Mammary epithelial cell (primary cell): ENCODE measurements at regions not wholly inside any gene's neighbourhood (a gene's known extent, or its start where the extent isn't known, plus 50 kb on each side); places are given as distances from the start of the nearest gene placed in this dataset.

Experiments
- EZH2 ChIP-seq: IDR thresholded peaks from 2 replicates; pipeline ENCODE4 v1.6.1; 2012; ENCODE audit warnings: low read length, inconsistent platforms, borderline replicate concordance
- TF ChIP-seq, protein P1 (sequence below), 2 donors: IDR thresholded peaks in 1 of 2; conservative IDR thresholded peaks in 1 of 2; 2 replicates each; pipeline ENCODE4 v1.5.1; 2011 to 2012; ENCODE audit warnings: inconsistent platforms in 2 of 2, low read length in 2 of 2, mild to moderate bottlenecking in 2 of 2, control low read depth in 1 of 2, low read depth in 1 of 2; ENCODE audit not compliant: insufficient read depth in 1 of 2; ENCODE audit errors: extremely low read depth in 1 of 2

DNA sequence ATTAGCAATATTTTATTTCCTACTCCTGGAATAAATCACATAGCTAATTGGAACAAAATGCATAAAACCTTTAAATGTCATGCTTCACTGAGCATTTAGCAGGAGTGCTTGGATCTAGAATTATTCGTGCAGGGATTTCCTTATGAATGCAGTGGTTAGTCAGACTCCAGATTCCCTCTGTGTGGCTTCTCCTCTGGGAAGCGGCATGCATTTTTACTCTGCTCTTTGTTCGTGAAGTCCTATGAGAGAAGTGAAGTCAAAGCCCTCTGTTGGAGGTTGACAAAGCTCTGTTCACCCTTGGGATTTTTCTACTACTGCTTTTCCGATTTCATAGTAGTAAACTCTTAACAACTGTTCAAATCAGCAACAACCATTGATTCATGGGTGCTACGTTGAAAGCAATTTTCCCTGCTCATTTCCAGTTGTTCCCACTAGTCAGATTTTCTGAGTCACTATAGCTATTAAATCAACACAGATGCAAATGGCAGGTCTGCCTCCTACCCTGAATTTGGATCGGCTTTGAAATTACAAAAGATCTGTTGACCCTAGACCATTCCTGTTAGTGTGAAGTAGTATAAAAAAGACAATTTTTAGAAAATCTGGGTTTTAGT, 461.7 kb downstream of the STK39 start:
- TF ChIP-seq, protein P1, sequence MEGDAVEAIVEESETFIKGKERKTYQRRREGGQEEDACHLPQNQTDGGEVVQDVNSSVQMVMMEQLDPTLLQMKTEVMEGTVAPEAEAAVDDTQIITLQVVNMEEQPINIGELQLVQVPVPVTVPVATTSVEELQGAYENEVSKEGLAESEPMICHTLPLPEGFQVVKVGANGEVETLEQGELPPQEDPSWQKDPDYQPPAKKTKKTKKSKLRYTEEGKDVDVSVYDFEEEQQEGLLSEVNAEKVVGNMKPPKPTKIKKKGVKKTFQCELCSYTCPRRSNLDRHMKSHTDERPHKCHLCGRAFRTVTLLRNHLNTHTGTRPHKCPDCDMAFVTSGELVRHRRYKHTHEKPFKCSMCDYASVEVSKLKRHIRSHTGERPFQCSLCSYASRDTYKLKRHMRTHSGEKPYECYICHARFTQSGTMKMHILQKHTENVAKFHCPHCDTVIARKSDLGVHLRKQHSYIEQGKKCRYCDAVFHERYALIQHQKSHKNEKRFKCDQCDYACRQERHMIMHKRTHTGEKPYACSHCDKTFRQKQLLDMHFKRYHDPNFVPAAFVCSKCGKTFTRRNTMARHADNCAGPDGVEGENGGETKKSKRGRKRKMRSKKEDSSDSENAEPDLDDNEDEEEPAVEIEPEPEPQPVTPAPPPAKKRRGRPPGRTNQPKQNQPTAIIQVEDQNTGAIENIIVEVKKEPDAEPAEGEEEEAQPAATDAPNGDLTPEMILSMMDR (conservative IDR thresholded peaks at IDR 0.05 in 1 of 2, IDR thresholded peaks at IDR 0.05 in 1 of 2; ENCODE audit: extremely low read depth in 1 of 2, insufficient read depth in 1 of 2, low read depth in 1 of 2, low read length in 2 of 2) = no peak
- no peak for TF ChIP-seq EZH2
